Glomerular visceral epithelial cell (primary cell): ENCODE measurements at regions not wholly inside any gene's neighbourhood (a gene's known extent, or its start where the extent isn't known, plus 50 kb on each side); places are given as distances from the start of the nearest gene placed in this dataset.
A peak's percentile ranks its signal among the peaks of the same experiment; 100 is the strongest.

Source experiments
- DNase-seq: peaks from one replicate; pipeline ENCODE4 v3.0.0-alpha.2; 2016; ENCODE audit errors: extremely low spot score

DNA sequence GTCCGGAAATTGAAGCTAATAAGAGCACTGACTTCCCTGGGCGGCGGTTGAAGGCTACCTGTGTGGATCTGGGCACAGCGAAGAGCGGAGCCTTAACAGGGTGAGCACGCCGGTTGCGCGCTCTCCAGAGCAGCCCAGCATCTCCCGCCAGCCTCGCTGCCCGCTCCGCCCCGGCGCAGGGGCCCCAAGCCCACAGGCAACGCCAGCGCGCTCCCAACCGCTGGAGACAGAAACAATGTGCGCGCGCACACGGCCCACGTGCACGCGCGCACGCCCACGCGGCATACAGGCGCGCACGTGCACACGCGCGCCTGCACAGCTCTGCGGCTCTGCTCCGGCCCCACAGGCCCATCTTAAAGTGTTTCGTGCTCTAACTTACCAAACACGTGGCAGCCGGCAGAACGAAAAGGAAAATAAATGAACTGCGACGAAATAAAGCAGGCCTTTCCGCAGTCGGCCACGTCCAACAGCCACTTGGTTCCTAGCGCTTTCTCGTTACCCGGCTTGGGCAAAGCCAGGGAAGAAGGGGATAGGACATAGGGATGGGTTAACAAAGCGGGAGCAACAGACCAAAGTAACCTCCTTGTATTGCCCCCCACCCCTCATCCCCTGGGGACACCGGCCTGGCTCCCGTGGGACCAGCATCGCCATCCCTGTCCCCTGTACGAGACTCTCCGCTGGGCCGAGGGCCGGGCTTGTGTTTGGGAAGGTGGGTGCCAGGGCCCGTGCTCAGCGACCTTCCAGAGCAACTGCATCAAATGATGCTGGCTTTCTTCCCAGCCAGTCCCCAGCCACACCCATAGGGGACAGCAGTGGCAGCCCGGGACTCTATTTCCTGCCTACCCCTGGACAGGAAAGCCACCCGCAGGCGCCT is 203.7 kb downstream of the ABHD5 start:
- DNase-seq, result peak; percentile 37

DNA sequence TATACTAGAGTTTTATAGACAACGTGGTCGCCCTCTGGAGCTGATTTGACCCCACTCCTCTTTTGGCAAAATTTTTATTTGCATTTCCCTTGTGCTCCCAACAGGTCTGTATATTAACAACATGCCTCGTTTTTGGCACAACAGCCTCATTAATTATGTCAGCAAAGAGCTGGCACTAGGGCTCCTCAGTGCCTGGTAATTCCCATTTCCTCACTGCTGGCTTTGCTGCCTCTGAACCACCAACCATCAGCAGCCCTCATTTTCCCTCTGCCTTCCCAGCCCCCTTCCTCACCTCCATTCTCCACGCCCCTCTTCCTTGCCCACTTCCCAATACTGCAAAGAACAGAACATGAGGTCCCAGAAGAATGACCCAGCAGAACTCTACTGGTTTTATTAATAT is 204.8 kb downstream of the ABHD5 start:
- no peak for DNase-seq

DNA sequence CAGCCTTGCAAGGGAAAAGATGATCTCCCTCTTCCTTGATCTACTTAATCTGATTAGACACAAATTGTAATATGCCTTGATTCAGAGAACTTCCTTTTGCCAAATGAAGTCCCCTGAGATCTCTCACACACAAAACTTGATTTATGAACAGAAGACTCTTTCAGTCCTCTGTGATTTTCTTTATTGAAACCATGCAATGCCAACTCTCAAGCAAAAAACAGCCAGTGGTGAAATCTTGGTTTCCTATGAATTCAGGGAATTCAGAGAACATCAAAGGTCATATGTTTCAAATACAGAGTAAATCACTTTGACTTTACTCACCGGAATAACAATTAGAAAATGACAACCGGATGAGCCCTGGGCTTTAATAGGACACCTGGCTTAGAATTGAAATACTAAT is 211.7 kb downstream of the ABHD5 start:
- DNase-seq, result no peak

DNA sequence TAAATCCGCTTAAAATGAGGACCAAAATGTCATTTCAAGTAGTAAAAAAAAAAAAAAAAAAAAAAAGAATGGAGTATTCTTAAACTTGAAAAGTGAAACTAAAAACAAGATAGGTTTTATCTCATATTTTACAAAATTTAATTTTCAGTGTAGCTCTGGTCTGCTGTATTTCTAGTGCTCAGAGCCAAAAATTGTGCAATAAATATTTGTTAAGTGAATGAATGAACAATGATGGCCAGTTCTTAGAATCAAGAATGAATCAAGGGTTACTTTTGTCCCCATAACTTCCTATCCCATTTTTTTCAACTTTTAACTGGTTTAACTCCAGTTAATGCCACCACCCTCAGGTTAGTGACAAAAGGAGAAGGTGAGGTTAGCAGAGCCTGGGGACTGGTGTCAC is 214.4 kb downstream of the ABHD5 start:
- DNase-seq, result no peak

DNA sequence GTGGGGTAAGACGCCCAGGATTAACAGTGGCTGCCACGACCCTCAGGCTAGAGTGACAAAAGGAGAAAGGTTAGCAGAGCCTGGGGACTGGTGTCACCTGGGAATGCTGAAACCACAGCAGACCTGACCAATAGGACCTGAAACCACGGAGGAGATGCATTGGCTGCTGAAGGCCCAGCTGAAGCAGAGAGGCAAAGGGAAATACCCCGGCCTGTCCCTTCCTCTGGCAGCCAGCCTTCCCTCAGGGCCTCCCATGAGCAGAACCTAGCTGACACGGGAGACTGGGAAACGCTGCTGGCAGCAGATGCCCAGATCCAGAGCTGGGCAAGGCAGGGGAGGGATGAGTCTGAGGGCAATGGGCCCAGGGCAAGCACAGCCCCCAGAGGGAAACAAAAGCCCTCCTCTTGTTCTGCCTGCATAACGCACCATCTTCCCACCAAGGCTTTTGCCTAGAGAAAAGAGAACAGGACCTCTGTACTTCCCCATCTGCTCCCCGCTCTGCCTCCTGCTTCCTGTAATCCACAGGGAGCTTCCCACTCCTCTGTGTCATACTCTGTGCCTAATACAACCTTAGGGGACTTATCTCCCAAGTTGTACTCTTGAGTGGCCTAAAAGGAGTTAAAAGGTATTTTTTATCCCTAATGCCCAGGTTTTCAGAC is 216.2 kb downstream of the ABHD5 start:
- no peak for DNase-seq

DNA sequence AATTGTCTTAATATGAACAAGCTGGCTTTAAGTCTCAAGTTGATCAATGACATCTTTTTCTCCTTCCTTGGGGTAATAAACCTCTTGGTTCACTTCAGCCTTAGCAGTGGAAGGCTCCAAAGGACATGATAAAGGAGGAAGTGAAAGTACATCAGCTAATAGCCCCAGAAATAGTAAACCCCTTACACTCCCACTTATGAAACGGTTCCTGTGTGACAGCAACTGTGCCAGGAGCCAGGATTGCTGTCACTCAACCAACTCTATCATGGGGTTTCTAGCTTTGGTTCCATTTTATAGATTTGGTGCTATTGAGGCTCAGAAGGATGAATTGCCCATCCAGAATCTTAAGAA is 216.7 kb downstream of the ABHD5 start:
- no peak for DNase-seq

DNA sequence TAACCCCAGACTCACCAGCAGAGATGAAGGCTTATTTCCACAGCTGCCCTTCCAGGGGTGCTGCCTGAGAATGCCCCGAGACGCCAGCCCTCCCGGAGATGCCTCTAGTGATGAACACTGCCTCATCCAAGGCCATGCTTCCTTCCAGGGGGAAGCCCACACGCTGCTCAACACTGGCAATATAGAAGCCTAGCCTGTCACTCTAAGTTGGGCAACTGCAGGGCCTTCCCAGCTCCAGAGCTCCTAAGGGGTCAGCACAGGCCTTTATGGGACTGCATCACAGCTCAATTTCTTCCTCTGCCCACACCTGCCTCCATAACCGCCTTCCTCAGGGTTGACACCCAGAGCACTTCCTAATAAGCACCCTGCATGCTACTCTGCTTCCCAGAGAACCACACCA is 217.7 kb downstream of the ABHD5 start:
- DNase-seq, result no peak

DNA sequence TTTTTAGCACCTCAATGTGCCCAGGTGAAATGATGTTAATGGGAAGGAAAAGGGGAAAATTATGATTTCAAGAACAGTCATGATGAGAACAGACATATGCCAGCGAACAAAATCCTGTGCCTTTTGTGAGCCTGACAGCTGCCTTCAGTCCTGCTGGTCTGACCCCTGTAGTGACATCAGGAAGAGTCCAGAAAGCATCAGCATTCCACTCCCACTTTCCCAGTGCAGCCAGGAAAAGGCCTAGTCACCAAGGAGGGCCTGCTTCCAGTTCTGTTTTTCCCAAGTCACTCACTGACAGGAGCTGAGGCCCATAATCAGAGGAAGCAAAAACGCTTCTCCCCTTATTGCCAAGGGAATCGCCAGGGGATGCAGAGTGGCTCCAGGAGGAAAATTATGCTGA is 218.4 kb downstream of the ABHD5 start:
- DNase-seq, result no peak

DNA sequence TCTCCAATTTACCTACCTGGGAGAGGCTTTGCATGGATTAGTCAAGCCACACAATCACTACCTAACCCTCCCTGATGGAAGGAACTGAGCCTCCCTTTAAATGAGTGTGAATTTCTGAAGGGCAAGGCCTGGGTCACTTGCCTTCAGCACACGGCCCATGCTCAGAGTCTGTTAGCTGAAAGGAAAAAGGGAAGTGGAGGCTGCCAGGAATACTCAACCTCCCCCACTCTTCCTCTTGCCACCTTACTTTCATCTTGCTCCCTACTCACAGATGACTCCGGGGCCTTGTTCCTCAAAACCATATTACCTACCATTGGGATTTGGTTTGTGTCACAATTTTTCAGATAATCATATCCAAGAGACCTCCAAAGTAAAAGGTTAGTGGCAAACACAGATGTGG is 220.0 kb downstream of the ABHD5 start:
- no peak for DNase-seq

DNA sequence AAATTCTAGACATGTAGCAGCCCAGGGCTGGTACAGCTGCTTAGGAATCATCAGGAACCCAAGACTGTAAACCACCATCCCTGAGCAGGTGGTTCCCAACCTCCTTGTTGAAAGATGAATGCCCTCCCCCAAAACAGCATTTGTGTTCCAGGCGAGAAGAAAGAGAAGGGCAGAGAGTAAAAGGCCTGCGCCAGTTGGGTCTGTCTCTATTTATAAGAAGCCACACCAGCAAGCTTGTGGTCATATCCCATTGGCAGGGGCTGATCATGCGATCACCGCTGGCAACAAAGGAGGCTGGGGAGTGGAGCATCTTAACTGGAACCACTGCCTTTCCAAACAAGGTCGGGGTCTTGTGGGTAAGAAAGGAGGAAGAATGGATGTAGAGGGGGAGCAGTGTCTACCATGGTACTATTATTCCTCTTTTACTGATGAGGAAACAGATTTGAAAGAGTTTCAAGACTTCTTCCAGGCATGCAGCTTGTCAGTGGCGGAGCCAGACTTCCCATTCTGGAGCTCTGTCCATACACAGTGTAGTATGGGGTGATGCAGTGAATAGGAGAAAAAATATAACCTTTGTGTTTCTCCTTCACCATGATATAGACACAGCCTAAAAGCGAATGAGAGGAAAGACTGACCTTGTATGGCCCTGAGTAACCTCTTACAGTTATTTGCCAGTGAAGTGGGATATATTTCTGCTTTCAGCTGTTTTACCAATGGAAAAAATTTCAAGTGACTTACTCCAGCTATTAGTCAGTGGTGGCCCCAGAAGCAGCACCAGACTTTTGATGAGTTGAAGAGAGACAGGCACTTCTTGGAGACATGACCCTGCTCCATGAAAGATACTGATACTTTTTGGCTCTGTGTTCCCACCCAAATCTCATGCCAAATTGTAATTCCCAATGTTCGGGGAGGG is 222.6 kb downstream of the ABHD5 start:
- DNase-seq, result no peak

DNA sequence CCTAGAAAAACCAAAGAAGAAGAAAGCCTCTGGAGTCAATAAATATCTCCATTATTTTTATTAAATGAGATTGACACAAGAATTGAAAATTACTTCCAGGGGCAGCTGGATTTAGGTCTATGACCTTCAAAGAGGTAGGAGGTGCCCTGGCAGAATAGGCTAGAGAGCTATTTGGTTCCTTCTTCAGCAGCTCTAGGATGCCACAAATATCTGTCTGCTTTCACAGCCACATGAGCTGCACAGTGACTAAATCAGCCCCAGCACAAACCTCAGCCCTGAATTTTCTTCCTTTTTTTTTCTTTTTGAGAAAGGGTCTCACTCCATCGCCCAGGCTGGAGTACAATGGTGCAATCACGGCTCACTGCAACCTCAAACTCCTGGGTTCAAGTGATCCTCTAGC is 223.5 kb downstream of the ABHD5 start:
- DNase-seq, result no peak

DNA sequence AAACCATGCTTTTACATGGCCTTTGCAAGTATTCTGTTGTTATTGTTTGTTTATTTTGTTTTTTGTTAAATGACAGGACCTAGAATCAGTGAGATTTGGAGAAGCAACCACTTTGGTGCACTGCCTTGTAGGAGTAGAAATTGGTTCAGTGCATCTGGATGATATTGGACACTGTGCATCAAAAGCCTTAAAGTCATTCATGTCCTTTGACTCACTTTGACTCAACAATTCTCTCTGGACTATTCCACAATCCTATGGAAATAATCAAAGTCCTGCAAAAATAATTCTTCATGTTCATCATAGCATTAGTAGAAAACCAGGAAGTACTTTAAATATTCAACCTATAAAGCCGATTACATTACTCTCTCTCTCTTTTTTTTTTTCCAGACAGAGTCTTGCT is 224.8 kb downstream of the ABHD5 start:
- no peak for DNase-seq

DNA sequence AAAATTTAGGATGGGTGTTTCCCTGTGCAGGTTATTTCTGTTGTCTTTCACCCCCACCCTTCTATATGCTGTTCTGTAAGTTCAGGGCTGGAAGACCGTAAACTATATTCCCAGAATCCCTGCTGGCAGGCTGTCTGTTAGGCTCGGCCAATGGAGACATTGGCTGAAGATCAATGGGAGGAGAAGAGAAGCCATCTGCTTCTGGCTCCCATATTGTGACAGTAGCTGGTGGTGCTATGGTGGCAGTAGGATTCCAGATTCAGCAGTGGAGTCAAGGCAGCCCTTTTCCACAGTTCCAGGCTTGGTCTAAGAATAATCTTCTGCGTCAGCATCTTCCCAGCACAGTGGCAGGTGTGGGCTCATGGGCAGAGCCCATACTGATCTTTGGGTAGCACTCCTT is 226.6 kb downstream of the ABHD5 start:
- no peak for DNase-seq

DNA sequence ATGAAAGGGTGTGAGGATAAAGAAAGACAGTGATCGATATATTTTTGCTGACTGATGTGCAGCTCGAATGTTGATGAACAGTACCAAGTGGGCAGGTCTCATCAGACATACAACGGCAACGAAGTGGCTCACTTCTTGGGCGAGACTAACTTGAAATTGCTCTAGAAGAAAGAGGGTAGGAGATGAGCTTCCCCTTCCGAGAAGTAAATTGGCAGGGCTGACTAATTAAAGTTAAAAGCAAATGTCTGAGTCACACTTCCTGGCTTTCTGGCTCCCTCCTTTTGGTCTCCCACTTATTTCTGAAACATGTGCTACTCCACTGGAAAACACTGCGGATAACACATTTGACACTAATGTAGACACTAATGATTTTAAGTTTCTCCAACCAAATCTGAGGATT is 228.3 kb downstream of the ABHD5 start:
- no peak for DNase-seq

DNA sequence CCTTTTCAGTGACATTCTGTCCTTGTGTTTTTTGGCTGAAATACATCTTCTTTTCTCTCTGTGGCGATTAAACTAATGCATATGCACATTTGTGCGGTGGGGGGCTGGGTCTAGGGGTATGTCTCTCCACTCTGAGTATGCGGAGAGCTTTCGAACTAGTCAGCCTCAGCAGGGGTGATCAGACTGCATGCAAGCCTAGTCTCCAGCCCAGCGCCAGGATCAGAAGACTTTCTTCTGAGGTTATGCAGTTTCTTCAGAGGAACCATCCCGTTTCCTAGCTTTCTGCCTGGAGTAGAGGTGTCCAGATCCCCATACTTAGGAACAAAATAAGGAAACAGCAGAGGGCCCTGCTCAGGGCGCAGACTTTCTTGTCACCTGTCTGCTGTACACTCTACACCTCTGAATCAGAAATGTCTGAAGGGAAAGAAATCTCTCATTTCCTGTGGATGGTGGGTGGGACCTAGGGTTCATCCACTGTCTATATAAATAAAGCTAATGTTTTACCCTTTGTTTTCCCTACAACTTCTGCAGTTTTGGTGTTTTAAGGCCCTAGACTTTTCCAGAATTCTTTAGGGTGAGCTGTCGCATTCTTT is 230.4 kb downstream of the ABHD5 start:
- no peak for DNase-seq

DNA sequence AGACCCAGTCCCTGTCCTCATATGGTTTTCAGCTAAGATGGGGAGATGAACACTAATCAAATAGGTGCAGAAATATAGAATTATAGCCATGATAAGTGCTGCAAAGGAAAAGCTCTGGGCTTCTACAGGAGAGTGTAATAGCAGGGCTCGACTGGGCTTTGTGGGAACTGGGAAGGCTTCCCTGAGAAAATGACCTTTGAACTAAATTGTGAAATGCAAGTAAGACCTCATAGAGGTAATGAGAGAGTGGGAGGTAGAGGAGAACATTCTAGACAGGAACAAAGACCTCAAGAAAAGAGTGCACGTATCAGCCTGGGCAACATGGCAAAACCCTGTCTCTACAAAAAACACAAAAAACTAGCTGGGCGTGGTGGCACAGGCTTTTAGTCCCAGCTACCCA is 231.6 kb downstream of the ABHD5 start:
- no peak for DNase-seq

DNA sequence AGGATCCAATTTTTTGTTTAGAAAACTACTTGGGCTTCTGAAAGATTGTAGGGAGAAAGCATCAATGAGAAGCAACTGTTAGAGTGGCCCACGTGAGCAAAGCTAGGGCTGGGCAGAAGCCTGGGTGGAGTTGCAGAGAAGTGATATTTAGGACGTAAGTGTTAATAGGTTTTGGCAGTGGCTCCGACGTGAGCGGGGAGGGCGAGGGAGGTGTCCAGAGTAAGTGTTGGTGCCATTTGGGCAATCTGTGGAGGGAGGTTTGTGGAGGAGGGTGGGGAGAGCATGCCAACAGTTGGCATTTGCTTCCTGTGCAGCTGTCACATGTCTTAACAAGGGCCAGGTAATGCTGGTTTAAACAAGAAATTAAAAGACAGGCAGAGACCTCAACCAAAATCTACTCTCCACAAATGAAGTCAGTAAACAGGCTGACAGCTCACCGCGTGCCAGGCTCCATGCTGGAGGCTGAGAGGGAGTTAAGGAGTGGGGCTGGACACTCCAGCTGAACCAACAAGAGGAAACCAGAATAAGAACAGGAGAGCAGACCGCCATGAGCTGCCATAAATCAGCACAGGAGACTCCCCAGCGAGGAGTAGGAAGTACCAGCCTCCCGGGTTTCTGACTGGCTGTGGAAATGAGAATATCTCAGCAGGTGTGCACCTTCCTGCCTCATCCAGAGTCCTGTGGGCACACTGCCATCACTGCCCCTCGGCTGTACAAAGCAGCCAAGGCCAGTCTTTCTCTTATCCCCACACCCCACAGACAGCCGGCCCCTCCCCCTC is 232.6 kb downstream of the ABHD5 start:
- no peak for DNase-seq

DNA sequence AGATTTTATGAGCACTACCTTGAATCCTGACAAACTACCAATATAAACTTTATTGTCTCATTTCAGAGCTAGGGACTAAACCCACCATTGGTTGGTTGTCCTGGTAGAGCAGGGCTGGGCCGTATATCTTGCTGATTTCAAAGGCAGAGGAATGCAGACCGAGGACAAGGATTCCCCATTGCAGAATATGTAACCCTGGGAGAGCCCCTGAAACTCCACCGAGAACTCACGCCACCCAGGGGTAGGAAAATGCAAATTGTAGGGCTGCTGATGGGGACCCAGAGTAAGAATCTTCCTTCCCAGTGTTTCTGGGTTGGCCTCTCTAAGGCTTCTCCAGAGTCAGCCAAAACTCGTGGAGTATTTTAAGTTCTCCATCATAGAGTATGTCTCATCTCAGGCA is 235.3 kb downstream of the ABHD5 start:
- no peak for DNase-seq

DNA sequence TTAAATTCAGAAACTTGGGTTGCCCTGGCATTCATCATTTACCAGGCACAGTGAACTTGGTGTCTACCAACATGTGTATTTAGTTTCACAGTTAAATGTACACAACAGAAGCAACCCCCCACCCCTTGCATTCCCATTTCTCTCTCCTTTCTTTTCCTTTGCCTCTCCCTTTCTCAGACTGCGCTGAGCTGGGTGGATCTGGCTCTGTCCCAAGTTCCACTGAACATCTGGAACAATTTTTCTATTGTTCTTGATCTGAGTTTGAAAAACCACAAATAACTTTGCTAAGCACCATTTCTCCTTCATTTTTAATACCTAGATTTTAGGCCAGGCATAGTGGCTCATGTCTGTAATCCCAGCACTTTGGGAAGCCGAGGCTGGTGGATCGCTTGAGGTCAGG is 242.2 kb downstream of the ABHD5 start:
- no peak for DNase-seq

DNA sequence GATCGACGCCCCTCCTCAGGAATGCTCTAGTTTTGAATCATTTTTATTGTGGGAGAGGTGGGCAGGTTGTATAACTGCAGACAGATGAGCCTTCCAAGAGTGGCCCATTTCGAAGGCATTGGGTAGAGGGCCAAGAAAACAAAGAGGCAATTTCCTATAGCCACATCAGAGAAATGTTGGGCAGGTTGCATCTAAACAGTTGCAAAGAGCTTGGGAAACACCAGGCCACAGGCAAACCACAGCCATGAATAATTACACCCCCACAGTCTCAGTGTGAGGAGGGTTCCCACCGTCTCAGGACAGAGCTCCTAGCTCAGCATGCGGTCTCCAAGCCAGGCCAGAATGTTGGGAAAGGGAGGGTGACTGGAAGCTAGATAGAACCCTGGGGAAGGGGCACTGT is 257.3 kb downstream of the ABHD5 start:
- no peak for DNase-seq

DNA sequence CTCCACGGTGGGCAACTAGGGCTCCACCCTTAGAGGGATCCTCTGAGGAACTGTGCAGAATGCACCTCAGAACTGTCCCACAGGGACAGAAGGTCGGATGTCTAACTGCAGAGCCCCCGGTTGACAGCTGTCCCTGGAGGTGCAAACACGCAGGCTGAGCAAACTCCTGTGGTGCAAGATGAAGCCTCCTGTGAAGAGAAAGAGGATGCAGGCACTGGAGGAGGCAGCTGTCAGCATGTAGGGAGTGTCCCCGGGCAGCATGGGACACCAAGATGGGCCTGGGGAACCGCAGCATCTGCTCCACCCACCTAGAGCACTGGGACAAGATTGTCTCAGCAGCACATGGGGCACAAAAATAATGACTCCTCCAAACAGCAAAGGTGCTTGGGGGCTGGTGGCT is 258.9 kb downstream of the ABHD5 start:
- DNase-seq, result no peak
